Esophagus muscularis mucosa (tissue), 4 donors: ENCODE measurements at regions not wholly inside any gene's neighbourhood (a gene's known extent, or its start where the extent isn't known, plus 50 kb on each side); places are given as distances from the start of the nearest gene placed in this dataset.

Source experiments
- DNase-seq: peaks from one replicate; pipeline ENCODE4 v3.0.0-alpha.2; 2017; ENCODE audit errors: extremely low spot score
- H3K27ac ChIP-seq, 4 donors: fragments of 200-600 bp; sonication (generic); replicated peaks in 1 of 4; 1 replicate in 3 of 4; 2 replicates in 1 of 4; pipeline ENCODE4 v1.5.1; 2016 to 2019; ENCODE audit warnings: mild to moderate bottlenecking in 1 of 4
- H3K27me3 ChIP-seq, 4 donors: fragments of 200-600 bp; sonication (generic); one replicate each; pipeline versions ENCODE4 v1.5.1 to v1.6.0; 2016 to 2019
- H3K36me3 ChIP-seq, 4 donors: fragments of 200-600 bp; sonication (generic); one replicate each; pipeline ENCODE4 v1.5.1; 2016 to 2019
- H3K4me1 ChIP-seq, 4 donors: fragments of 200-600 bp; sonication (generic); one replicate each; pipeline ENCODE4 v1.5.1; 2016 to 2019
- H3K4me3 ChIP-seq, 4 donors: fragments of 200-600 bp; sonication (generic); 1 replicate in 2 of 4; 2 replicates in 2 of 4; pipeline ENCODE4 v1.5.1; 2016 to 2019; ENCODE audit warnings: mild to moderate bottlenecking in 4 of 4, moderate library complexity in 1 of 4
- H3K9me3 ChIP-seq, 4 donors: fragments of 200-600 bp; sonication (generic); 1 replicate in 3 of 4; 2 replicates in 1 of 4; pipeline ENCODE4 v1.5.1; 2016 to 2019
- EP300 ChIP-seq: sonication (generic); formaldehyde crosslinking; IDR thresholded peaks from one replicate; pipeline ENCODE4 v1.6.1; 2017; ENCODE audit warnings: antibody characterized with exemption
- POLR2A ChIP-seq: fragments of 450-650 bp; IDR thresholded peaks from one replicate; pipeline ENCODE4 v1.6.1; 2017; ENCODE audit warnings: antibody characterized with exemption, moderate library complexity, mild to moderate bottlenecking, low read depth
- POLR2AphosphoS5 ChIP-seq, 2 donors: sonication (generic); formaldehyde crosslinking; IDR thresholded peaks; one replicate each; pipeline ENCODE4 v1.6.1; 2017; ENCODE audit warnings: antibody characterized with exemption in 2 of 2
- WGBS: methylation state at CpG from one replicate; pipeline ENCODE4 v1.1.5; 2018; 5-methylcytosine and 5-hydroxymethylcytosine counted together
- intact Hi-C: fragments of 100-400 bp; cut with DNase I; formaldehyde crosslinking; loops from one replicate; pipeline ENCODE4 v1.15.1; 2023
- TF ChIP-seq, protein P1 (sequence below), 3 experiments: fragments of 200-600 bp in 2 of 3; fragments of 450-650 bp in 1 of 3; sonication (generic) in 2 of 3; IDR thresholded peaks; one replicate each; pipeline ENCODE4 v1.5.1; 2017 to 2019; ENCODE audit warnings: antibody characterized with exemption in 3 of 3, mild to moderate bottlenecking in 2 of 3, moderate library complexity in 1 of 3

DNA sequence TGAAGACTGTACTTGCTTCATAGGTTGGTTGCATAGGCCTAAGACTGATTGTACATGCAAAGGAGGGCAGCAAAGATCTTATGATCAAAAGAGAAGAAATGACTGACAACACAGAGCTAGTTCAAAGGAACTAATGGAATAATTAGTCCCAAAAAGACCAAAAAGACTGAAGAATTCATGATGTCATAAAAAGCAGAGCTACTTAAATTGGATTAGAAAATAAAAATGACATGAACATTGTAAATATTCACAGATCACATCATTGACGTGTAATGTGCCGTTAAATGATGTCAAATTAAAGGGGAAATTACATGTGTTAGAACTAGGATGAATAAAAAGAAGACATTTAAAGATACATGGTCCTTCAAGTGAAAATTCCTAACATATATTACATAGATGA is 616.8 kb downstream of the NR4A2 start:
- no peaks in the 10 kb centered on the region for H3K36me3 ChIP-seq
- 79% methylated on average over 2 of the region's 2 CpGs for WGBS
- no peak overlapping the region for H3K4me3 ChIP-seq
- no peaks in the 10 kb centered on the region for H3K9me3 ChIP-seq
- H3K27ac ChIP-seq: no peak overlapping the region
- no peaks in the 10 kb centered on the region for H3K4me1 ChIP-seq
- intact Hi-C loops: no loop called here
- no peaks in the 10 kb centered on the region for H3K27me3 ChIP-seq
- no peak for DNase-seq
- TF ChIP-seq POLR2AphosphoS5 (IDR thresholded peaks at IDR 0.05): no peak
- TF ChIP-seq POLR2A: no peak
- TF ChIP-seq, protein P1, sequence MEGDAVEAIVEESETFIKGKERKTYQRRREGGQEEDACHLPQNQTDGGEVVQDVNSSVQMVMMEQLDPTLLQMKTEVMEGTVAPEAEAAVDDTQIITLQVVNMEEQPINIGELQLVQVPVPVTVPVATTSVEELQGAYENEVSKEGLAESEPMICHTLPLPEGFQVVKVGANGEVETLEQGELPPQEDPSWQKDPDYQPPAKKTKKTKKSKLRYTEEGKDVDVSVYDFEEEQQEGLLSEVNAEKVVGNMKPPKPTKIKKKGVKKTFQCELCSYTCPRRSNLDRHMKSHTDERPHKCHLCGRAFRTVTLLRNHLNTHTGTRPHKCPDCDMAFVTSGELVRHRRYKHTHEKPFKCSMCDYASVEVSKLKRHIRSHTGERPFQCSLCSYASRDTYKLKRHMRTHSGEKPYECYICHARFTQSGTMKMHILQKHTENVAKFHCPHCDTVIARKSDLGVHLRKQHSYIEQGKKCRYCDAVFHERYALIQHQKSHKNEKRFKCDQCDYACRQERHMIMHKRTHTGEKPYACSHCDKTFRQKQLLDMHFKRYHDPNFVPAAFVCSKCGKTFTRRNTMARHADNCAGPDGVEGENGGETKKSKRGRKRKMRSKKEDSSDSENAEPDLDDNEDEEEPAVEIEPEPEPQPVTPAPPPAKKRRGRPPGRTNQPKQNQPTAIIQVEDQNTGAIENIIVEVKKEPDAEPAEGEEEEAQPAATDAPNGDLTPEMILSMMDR (IDR thresholded peaks at IDR 0.05): no peak
- no peak for TF ChIP-seq EP300

DNA sequence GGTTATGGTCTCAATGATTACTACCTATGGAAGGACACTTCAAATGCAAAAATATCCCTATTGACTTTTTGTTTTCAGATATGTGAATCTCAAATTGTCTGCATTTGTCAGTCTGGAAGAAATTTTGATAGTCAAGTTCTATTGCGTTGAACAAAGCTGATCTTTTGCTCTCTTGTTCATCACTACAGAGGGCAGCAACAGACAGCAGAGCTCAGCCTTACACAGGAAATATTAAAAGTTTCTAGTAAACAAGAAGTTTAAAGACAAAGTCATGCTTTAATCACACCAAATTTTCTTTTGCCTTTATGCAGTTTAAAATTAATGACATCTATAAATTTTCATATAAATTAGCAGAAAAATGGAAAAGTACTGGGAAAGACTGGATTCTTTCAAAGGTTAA is 617.5 kb downstream of the NR4A2 start:
- intact Hi-C loops: no loop called here
- no peaks in the 10 kb centered on the region for H3K9me3 ChIP-seq
- TF ChIP-seq, protein P1 (IDR thresholded peaks at IDR 0.05): no peak
- TF ChIP-seq POLR2A (no peak), POLR2AphosphoS5 (IDR thresholded peaks at IDR 0.05) (no peak), EP300 (no peak)
- H3K4me3 ChIP-seq: no peak overlapping the region
- DNase-seq: no peak
- no peaks in the 10 kb centered on the region for H3K27me3 ChIP-seq
- no peaks in the 10 kb centered on the region for H3K36me3 ChIP-seq
- no peak overlapping the region for H3K27ac ChIP-seq
- no peaks in the 10 kb centered on the region for H3K4me1 ChIP-seq
- 41% methylated on average over 1 of the region's 1 CpG for WGBS

DNA sequence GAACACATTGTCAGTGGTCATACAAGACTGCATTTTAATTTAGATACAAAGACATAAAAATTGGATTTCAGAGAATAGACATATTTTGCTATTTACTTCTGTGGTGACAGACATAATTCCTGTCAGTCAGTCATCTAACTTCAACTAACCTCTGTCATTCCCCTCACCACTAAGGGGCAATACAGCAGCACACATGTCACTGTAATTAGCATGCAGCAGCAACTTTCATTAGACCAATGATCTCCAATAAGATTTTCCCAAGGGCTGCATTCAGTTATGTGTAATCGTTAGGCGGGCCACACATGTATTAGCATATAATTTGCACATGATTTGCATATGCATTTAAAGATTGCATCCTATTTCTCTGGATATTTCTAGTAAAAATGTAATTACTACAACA is 624.5 kb downstream of the NR4A2 start:
- no peaks in the 10 kb centered on the region for H3K4me1 ChIP-seq
- no peak overlapping the region for H3K27ac ChIP-seq
- H3K36me3 ChIP-seq: no peaks in the 10 kb centered on the region
- DNase-seq: no peak
- WGBS: 68% methylated on average over 2 of the region's 2 CpGs
- no peak overlapping the region for H3K4me3 ChIP-seq
- H3K27me3 ChIP-seq: no peaks in the 10 kb centered on the region
- TF ChIP-seq EP300 (no peak), POLR2AphosphoS5 (IDR thresholded peaks at IDR 0.05) (no peak), POLR2A (no peak)
- TF ChIP-seq, protein P1 (IDR thresholded peaks at IDR 0.05): no peak
- intact Hi-C loops: no loop called here
- no peaks in the 10 kb centered on the region for H3K9me3 ChIP-seq

DNA sequence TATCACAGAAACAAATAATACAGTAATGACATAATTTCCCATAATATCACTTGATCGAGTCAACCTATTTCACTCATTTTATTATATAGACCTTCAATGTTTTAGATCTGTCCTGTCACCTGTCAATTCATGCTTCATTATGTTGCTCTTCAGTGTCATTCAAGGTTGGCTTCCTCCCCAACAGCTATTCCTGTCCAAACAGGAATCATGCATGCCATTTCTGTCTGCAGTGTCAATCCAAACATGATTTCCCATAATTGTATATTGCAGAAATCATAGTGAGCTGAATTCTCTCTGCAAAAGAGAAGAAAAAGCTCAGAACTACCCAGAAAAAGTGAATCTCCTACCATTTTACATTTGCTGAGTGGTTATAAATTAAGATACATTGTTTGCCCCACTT is 628.6 kb downstream of the NR4A2 start:
- H3K36me3 ChIP-seq: no peaks in the 10 kb centered on the region
- no peak overlapping the region for H3K4me3 ChIP-seq
- no peaks in the 10 kb centered on the region for H3K4me1 ChIP-seq
- DNase-seq: no peak
- no peaks in the 10 kb centered on the region for H3K27me3 ChIP-seq
- no peak for TF ChIP-seq POLR2AphosphoS5 (IDR thresholded peaks at IDR 0.05)
- no peak for TF ChIP-seq EP300
- TF ChIP-seq POLR2A: no peak
- TF ChIP-seq, protein P1 (IDR thresholded peaks at IDR 0.05): no peak
- H3K9me3 ChIP-seq: no peaks in the 10 kb centered on the region
- intact Hi-C loops: no loop called here
- H3K27ac ChIP-seq: no peak overlapping the region
- 87% methylated on average over 1 of the region's 1 CpG for WGBS

DNA sequence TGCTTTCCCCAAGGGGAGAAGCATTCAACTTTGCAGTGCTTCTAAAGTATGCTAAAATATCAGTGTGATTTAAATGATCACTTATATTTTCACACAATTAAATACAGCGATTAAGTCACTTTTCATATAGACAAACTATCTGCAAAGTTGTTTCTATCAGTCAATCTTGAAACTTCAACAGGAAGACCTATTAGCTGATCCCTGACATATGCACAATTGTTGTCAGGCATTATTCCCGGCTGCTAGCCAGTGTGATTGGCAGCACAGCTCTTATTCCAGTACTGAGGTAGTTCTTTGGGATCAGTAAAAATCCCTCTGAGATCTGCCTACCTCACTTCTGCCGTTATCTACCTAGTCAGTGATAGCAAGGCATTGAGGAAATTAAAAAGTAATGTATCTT is 629.5 kb downstream of the NR4A2 start:
- 78% methylated on average over 3 of the region's 3 CpGs for WGBS
- DNase-seq: no peak
- no peaks in the 10 kb centered on the region for H3K4me1 ChIP-seq
- H3K36me3 ChIP-seq: no peaks in the 10 kb centered on the region
- no peaks in the 10 kb centered on the region for H3K27me3 ChIP-seq
- no peak overlapping the region for H3K27ac ChIP-seq
- TF ChIP-seq, protein P1 (IDR thresholded peaks at IDR 0.05): no peak
- TF ChIP-seq EP300 (no peak), POLR2AphosphoS5 (IDR thresholded peaks at IDR 0.05) (no peak), POLR2A (no peak)
- H3K4me3 ChIP-seq: no peak overlapping the region
- intact Hi-C loops: no loop called here
- H3K9me3 ChIP-seq: no peaks in the 10 kb centered on the region
